H1 (cell line): ENCODE measurements at regions not wholly inside any gene's neighbourhood (a gene's known extent, or its start where the extent isn't known, plus 50 kb on each side); places are given as distances from the start of the nearest gene placed in this dataset.

ENCODE experiments used
- POLR2AphosphoS5 ChIP-seq: IDR thresholded peaks from 2 replicates; pipeline ENCODE4 v1.6.1; 2011; ENCODE audit warnings: low read depth, low read length
- TAF1 ChIP-seq: IDR thresholded peaks from 2 replicates; pipeline ENCODE4 v1.6.1; 2011; ENCODE audit warnings: mild to moderate bottlenecking, low read depth, low read length
- TAF7 ChIP-seq: optimal IDR thresholded peaks from 2 replicates; pipeline ENCODE3; 2011; ENCODE audit warnings: low read depth, mild to moderate bottlenecking, inconsistent platforms, low read length, moderate library complexity, borderline replicate concordance
- TCF12 ChIP-seq: IDR thresholded peaks from 2 replicates; pipeline ENCODE4 v1.6.1; 2011; ENCODE audit warnings: low read depth, mild to moderate bottlenecking, low read length
- YY1 ChIP-seq: IDR thresholded peaks from 2 replicates; pipeline ENCODE4 v1.6.1; 2011; ENCODE audit warnings: low read depth, mild to moderate bottlenecking, low read length
- TF ChIP-seq, protein P1 (sequence below), 3 experiments: IDR thresholded peaks; 1 replicate in 2 of 3; 2 replicates in 1 of 3; pipeline versions ENCODE4 v1.5.1 to v1.6.1; 2011; ENCODE audit warnings: low read length in 3 of 3, mild to moderate bottlenecking in 3 of 3, inconsistent platforms in 2 of 3, low read depth in 1 of 3, moderate library complexity in 1 of 3; ENCODE audit not compliant: insufficient read depth in 1 of 3; ENCODE audit errors: control extremely low read depth in 1 of 3

DNA sequence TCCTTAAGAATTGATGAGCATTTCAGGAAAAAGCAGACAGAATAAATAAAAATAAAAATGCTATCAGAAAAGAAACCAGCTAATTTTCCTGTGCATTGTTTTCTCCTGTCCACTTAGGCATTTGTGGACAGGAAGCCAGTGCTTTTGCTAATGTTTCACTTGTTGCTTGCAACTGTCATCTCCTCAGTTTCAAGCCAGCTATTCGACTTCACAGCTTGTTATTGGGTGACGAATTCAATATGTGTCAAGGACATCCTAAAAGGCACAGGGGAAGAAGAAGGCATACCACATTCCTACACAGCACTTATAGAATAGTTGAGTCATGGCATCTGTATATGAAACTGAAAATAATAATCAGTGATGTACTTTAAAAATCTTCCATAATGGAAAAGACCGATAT is 530.6 kb upstream of the KIRREL3 start:
- no peak for TF ChIP-seq YY1
- TF ChIP-seq, protein P1, sequence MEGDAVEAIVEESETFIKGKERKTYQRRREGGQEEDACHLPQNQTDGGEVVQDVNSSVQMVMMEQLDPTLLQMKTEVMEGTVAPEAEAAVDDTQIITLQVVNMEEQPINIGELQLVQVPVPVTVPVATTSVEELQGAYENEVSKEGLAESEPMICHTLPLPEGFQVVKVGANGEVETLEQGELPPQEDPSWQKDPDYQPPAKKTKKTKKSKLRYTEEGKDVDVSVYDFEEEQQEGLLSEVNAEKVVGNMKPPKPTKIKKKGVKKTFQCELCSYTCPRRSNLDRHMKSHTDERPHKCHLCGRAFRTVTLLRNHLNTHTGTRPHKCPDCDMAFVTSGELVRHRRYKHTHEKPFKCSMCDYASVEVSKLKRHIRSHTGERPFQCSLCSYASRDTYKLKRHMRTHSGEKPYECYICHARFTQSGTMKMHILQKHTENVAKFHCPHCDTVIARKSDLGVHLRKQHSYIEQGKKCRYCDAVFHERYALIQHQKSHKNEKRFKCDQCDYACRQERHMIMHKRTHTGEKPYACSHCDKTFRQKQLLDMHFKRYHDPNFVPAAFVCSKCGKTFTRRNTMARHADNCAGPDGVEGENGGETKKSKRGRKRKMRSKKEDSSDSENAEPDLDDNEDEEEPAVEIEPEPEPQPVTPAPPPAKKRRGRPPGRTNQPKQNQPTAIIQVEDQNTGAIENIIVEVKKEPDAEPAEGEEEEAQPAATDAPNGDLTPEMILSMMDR (IDR thresholded peaks at IDR 0.05; ENCODE audit: control extremely low read depth in 1 of 3, insufficient read depth in 1 of 3, low read depth in 1 of 3, low read length in 3 of 3): no peak
- no peak for TF ChIP-seq POLR2AphosphoS5
- no peak for TF ChIP-seq TAF1
- no peak for TF ChIP-seq TAF7
- no peak for TF ChIP-seq TCF12
